Glomerular visceral epithelial cell (primary cell): ENCODE measurements at regions not wholly inside any gene's neighbourhood (a gene's known extent, or its start where the extent isn't known, plus 50 kb on each side); places are given as distances from the start of the nearest gene placed in this dataset.

ENCODE experiments used
- DNase-seq: peaks from one replicate; pipeline ENCODE4 v3.0.0-alpha.2; 2016; ENCODE audit errors: extremely low spot score

GRCh38 chr14:104462651-104463630 is 116.6 kb upstream of the C14orf180 start:
- DNase-seq, result no peak

DNA sequence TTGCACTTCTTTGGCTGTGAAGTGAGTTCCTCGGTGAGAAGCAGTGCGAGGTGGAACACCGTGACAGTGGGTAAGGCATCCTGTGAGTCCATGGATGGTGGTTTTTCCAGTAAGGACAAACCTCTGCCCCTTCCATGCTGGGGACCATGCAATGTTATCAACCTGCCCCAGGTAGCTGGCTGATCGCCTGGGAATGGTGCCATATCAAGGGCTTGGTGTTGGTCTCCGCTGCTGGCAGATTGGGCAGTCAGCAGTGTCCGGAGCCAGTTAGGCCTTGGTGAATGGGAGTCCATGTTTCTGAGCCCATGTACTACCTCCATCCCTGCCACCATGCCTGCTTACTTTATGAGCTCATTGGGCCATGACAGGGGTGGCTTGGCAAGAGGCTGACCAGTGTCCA is 114.7 kb upstream of the C14orf180 start:
- DNase-seq, result no peak

- DNase-seq, result no peak
These were observed 113.8 kb upstream of the C14orf180 start for GRCh38 chr14:104465482-104466390.

- no peak for DNase-seq
These were observed 112.3 kb upstream of the C14orf180 start for GRCh38 chr14:104467236-104467635.

- no peak for DNase-seq
These were observed 111.9 kb upstream of the C14orf180 start for GRCh38 chr14:104467641-104468040.

DNA sequence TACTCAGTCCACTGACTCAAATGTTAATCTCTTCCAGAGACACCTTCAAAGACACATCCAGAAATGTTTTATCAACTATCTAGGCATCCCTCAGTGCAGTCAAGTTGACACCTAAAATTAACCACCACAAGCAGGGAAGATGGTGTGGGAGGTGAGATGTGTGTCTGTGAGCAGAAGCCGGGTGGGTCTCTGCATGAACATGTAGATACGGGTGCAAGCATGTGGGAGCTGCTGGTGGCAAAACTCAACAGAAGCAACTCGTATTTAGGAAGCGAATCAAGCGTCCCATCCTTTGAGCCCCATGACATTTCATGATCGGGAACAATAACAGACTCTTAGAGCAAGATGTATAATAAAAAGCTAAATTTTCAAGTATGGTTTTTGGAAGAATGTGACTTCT is 110.0 kb upstream of the C14orf180 start:
- no peak for DNase-seq

DNA sequence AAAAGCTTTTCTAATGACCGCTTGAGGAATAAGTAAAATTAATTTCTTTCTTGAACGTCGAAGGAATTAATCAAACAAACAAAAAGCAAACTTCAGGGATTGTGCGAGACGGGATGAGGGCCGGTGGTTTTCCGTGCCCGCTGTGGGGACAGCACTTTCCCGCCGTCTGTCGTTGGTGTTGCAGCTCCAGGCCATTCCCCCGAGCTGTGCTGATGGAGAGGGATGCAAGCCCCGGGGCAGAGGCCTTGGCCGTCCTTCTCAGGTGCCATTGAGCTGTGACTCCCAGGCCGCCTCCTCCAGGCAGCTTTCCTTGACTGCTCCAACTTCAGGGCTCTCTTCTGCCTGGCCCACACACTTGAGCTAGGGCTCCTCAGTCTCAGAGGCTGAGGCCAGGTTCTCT is 109.0 kb upstream of the C14orf180 start:
- DNase-seq, result no peak

DNA sequence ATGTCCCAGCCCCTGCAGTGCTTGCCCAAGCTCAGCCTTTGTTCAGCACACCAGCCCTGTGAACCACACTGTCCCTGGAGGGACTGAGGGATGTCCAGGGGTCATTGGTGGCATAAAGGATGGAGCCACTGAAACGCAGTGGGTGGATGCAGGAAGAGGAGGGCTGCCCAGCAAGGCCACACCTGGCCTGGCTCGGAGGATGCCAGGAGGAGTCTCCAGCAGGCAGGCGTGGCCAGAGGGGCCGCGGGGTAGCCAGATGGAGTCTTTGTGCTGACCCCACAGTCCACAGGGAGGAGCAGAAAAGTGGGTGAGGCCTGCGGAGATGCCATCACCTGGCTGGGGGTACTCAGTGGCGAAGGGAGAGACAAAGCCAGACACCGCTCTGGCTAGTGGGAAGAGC is 108.5 kb upstream of the C14orf180 start:
- DNase-seq, result no peak

DNA sequence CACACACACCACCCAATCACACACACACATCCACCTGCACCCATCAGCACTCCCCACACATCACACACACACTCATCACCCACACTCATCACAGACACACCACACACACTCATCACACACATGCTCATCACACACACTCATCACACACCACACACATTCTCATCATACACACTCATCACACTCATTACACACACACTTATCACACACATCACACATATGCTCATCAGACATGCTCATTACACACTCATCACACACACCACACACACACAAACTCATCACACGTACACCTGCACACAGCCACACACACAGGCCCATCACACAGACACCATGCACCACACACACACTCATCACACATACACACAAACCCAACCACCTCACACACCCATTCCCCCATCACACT is 107.5 kb upstream of the C14orf180 start:
- no peak for DNase-seq

DNA sequence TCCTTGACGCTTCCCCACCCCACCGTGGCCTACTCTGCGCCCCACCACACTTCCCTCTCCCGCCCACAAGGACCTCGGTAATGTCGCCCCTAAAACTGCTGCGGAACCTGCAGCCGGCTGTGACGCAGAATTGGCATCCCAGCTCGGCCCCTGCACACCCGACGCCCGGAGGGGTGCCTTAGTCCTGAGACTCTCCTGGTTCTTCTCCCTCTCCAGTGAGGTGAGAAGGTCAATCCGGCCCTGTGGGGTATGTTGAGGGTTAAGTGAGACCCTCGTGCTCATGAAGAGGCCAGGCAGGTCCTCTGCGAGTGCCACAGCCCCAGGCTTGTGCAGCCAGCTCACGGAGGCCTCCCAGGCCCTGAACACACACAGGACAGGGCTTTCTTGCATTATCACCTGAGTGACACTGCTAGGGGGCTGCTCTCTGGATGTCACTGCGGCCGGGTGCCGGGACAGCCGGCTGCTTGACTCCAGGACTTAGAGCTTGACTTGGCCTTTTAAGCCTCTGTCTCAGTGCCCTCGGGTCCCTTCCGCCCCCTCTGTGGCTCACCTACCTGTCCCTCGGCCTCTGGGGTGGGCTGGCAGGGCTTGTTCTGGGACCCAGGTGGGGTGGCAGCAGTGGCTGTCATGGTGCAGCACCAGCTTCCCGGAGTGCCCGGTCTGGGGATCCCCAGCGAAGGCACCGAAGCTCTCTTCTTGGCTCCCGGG is 106.9 kb upstream of the C14orf180 start:
- DNase-seq, result no peak

GRCh38 chr14:104473244-104473565 is 106.4 kb upstream of the C14orf180 start:
- no peak for DNase-seq

DNA sequence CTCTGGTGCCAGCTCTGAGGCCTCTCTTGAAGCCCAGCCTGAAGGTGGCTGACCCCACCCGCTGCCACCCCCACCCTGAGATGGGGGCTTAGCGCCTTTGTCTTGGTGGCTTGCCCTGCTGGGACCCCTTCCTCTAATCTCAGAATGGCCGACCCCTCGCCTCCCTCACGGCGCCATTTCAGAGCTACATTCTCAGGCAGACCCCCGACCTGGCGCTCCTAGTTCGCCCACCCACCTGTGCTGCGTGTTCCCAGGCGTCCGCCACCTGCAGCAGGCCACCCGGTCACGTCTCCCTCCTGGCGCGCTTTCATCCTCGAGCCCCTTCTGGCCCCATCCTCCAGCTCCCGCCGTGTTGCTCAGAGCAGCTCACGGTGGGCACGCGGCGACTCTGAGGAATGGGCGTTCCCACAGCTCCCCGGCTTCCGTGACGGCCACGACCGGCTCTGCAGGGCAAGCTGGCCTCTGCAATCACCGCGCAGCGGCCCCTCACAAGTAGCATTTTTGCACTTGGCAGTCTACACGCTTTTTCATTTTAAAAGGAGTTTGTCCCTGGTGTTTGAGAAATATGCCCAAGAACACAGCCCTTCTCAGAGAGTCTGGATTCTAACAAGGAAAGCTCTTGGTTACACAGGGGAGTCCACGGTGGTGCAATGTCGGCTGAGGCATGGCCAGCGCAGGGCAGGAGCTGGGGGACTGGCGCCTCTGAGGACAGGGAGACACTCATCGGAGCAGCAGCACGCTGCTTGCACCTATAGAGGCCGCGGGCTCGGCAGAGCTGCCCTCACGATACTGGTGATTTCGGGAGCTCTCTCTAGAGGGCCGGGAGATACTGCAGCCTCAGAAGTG is 105.7 kb upstream of the C14orf180 start:
- DNase-seq, result no peak

GRCh38 chr14:104474495-104475213 is 104.9 kb upstream of the C14orf180 start:
- DNase-seq, result no peak

- no peak for DNase-seq
These were observed 104.3 kb upstream of the C14orf180 start for GRCh38 chr14:104475256-104475655.

- no peak for DNase-seq
These were observed 103.8 kb upstream of the C14orf180 start for GRCh38 chr14:104475802-104476201.

GRCh38 chr14:104476437-104476836 is 103.1 kb upstream of the C14orf180 start:
- DNase-seq, result no peak

DNA sequence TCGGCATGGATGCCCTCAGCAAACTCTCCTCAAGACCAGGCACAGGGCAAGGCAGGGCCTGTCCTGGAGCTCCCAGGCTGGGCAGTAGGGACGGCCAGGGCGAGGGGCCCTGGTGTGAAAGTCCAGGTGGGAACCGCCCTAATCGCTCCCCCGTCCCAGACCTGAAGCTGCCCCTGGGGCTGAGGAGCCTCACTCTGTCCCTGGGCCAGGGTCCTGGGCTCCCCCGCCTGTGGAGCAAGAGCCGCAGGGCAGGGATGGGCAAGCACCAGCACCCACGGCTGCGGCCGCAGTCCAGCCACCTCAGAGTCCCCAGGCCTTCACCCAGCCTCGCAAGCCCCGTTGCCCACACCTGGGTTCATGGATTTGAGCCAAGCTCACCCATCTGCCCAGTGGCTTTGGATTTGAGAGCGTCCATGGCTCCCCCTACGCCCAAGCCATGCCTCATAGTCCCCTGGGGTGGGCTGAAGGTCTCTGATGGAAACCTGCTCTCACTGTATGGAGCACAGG is 102.4 kb upstream of the C14orf180 start:
- DNase-seq, result no peak

DNA sequence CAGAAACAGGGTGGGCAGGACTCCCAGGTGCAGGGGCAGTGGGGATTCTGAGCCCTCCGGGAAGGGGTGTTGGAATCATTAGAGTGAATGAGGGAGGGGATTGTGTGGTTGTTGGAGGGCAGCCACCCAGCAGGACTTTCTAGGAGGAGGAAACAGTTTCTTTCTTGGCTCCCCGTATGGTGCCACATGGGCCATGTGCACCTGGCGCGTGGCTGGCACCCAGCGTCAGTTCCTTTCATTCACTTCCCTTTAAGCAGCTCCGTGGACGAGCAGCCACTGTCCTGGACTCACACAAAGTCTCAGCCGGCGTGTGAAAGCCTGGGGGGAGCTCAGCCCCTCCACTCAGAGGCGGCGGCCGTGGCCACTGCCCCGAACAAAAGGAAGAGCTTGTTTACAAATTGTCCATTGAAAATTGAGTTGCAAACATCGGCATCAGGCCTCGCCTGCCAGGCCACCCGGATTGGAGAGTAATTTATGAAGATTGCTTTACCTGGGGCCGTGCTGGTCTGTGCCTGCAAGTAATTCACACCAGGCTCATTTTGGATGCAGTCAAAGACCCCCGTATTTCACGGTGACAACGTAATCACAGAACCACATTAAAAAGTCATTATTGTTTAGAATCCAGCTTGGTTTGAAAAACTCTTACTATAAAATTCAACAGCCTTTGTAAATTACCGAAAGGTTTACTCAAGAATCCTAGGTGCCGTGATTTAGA is 101.7 kb upstream of the C14orf180 start:
- no peak for DNase-seq

GRCh38 chr14:104478656-104479055 is 100.9 kb upstream of the C14orf180 start:
- DNase-seq, result no peak

DNA sequence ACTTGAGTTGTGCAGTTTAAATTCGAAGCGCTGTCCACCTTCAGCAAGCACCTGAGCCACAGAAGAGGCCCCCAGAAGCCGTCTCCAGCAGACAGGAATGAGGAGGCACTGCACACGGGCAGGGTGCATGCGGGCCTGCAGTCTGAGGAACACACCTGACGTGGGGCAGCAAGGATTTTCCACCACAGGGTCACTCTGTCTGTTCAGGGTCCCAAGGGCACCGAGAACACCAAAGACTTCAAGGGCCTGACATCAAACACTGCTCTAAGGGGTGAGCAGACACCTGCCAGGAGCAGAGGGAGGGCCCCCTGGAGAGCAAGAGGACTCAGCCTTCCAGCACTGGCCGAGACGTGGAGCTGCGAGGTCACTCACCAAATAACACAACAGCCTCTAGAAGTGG is 99.7 kb upstream of the C14orf180 start:
- no peak for DNase-seq
